ENCODE measurements at regions not wholly inside any gene's neighbourhood (a gene's known extent, or its start where the extent isn't known, plus 50 kb on each side); places are given as distances from the start of the nearest gene placed in this dataset.
A peak's percentile ranks its signal among the peaks of the same experiment; 100 is the strongest.
"Not testable (repeated sequence)": the region's sequence is repeated elsewhere in the genome, so short reads cannot be mapped to it uniquely, and the experiment has no call there.

- Histone ChIP-seq H3K9me3 (replicated peaks) (no peaks in the 10 kb centered on the region), H3K36me3 (no peaks in the 10 kb centered on the region), H3K27ac (peak overlapping the region; percentile 13; the same call in 1 of the 2 replicates), H3K27me3 (no peaks in the 10 kb centered on the region), H3K4me3 (no peak overlapping the region), H3K4me1 (peaks cover 36% of the 10 kb centered on the region)
- no peak for DNase-seq
Measured at GRCh38 chr21:35556536-35556935, 503.8 kb downstream of the SETD4 start.

- H3K4me1 ChIP-seq; DNase-seq; H3K9me3 ChIP-seq (replicated peaks); H3K4me3 ChIP-seq; H3K36me3 ChIP-seq; H3K27ac ChIP-seq; H3K27me3 ChIP-seq: not testable (repeated sequence)
Measured at GRCh38 chr21:35552483-35552882, 503.4 kb upstream of the RUNX1 start.

GRCh38 chr21:35548904-35549615 lies 500.0 kb upstream of the RUNX1 start:
- DNase-seq: no peak

GRCh38 chr21:35547946-35548774 lies 499.1 kb upstream of the RUNX1 start:
- H3K27me3 ChIP-seq: no peaks in the 10 kb centered on the region
- no peak overlapping the region for H3K4me3 ChIP-seq
- DNase-seq: no peak

More at GRCh38 chr21:35548904-35549615, 500.0 kb upstream of the RUNX1 start:
- Histone ChIP-seq H3K4me1 (no peaks in the 10 kb centered on the region), H3K4me3 (no peak overlapping the region), H3K9me3 (replicated peaks) (peaks cover 4% of the 10 kb centered on the region; the same call in 1 of the 2 replicates), H3K27ac (no peak overlapping the region), H3K36me3 (no peaks in the 10 kb centered on the region), H3K27me3 (no peaks in the 10 kb centered on the region)

GRCh38 chr21:35543746-35544145 lies 494.6 kb upstream of the RUNX1 start:
- no peak for DNase-seq
- H3K36me3 ChIP-seq: no peaks in the 10 kb centered on the region

More at GRCh38 chr21:35547946-35548774, 499.1 kb upstream of the RUNX1 start:
- Histone ChIP-seq H3K9me3 (replicated peaks) (peaks cover 4% of the 10 kb centered on the region; the same call in 1 of the 2 replicates), H3K4me1 (0 out of 2 replicates have a peak, but pooled peaks cover 2% of the 10 kb centered on the region), H3K27ac (no peak overlapping the region), H3K36me3 (no peaks in the 10 kb centered on the region)

GRCh38 chr21:35540950-35541638 lies 492.0 kb upstream of the RUNX1 start:
- Histone ChIP-seq H3K27ac (no peak overlapping the region), H3K4me1 (0 out of 2 replicates have a peak, but pooled peaks cover 2% of the 10 kb centered on the region), H3K27me3 (no peaks in the 10 kb centered on the region), H3K4me3 (no peak overlapping the region), H3K9me3 (replicated peaks) (peaks cover 10% of the 10 kb centered on the region), H3K36me3 (no peaks in the 10 kb centered on the region)
- no peak for DNase-seq

More at GRCh38 chr21:35543746-35544145, 494.6 kb upstream of the RUNX1 start:
- Histone ChIP-seq H3K4me1 (0 out of 2 replicates have a peak, but pooled peaks cover 2% of the 10 kb centered on the region), H3K27me3 (no peaks in the 10 kb centered on the region), H3K9me3 (replicated peaks) (peaks cover 9% of the 10 kb centered on the region), H3K27ac (no peak overlapping the region), H3K4me3 (no peak overlapping the region)

GRCh38 chr21:35538386-35538785 lies 489.3 kb upstream of the RUNX1 start:
- Histone ChIP-seq H3K27me3 (no peaks in the 10 kb centered on the region), H3K27ac (no peak overlapping the region), H3K4me3 (no peak overlapping the region), H3K9me3 (replicated peaks) (peaks cover 13% of the 10 kb centered on the region), H3K4me1 (0 out of 2 replicates have a peak, but pooled peaks cover 2% of the 10 kb centered on the region), H3K36me3 (no peaks in the 10 kb centered on the region)
- no peak for DNase-seq

GRCh38 chr21:35537604-35538003 lies 488.5 kb upstream of the RUNX1 start:
- Histone ChIP-seq H3K27me3 (no peaks in the 10 kb centered on the region), H3K4me1 (no peaks in the 10 kb centered on the region), H3K9me3 (replicated peaks) (peaks cover 13% of the 10 kb centered on the region), H3K4me3 (no peak overlapping the region), H3K27ac (no peak overlapping the region), H3K36me3 (no peaks in the 10 kb centered on the region)
- DNase-seq: no peak

- H3K9me3 ChIP-seq (replicated peaks): peaks cover 9% of the 10 kb centered on the region
- no peak for DNase-seq
- H3K4me3 ChIP-seq: no peak overlapping the region
- no peak overlapping the region for H3K27ac ChIP-seq
- H3K36me3 ChIP-seq: no peaks in the 10 kb centered on the region
- H3K4me1 ChIP-seq: no peaks in the 10 kb centered on the region
- no peaks in the 10 kb centered on the region for H3K27me3 ChIP-seq
Measured at GRCh38 chr21:35533893-35534292, 484.8 kb upstream of the RUNX1 start.

GRCh38 chr21:35530766-35531165 lies 481.7 kb upstream of the RUNX1 start:
- no peak overlapping the region for H3K27ac ChIP-seq

GRCh38 chr21:35529171-35529863 lies 480.2 kb upstream of the RUNX1 start:
- Histone ChIP-seq H3K27me3 (no peaks in the 10 kb centered on the region), H3K9me3 (replicated peaks) (no peaks in the 10 kb centered on the region; the same call in 1 of the 2 replicates), H3K4me3 (no peak overlapping the region), H3K27ac (no peak overlapping the region), H3K4me1 (no peaks in the 10 kb centered on the region; the same call in 1 of the 2 replicates), H3K36me3 (no peaks in the 10 kb centered on the region)
- DNase-seq: no peak

More at GRCh38 chr21:35530766-35531165, 481.7 kb upstream of the RUNX1 start:
- Histone ChIP-seq H3K4me3 (no peak overlapping the region), H3K4me1 (no peaks in the 10 kb centered on the region; the same call in 1 of the 2 replicates), H3K9me3 (replicated peaks) (peaks cover 2% of the 10 kb centered on the region), H3K27me3 (no peaks in the 10 kb centered on the region), H3K36me3 (no peaks in the 10 kb centered on the region)
- DNase-seq: no peak

- Histone ChIP-seq H3K9me3 (replicated peaks) (no peaks in the 10 kb centered on the region), H3K27ac (no peak overlapping the region), H3K4me1 (no peaks in the 10 kb centered on the region; the same call in 1 of the 2 replicates), H3K4me3 (no peak overlapping the region), H3K36me3 (no peaks in the 10 kb centered on the region), H3K27me3 (no peaks in the 10 kb centered on the region)
- DNase-seq: no peak
Measured at GRCh38 chr21:35528116-35529042, 479.3 kb upstream of the RUNX1 start.

GRCh38 chr21:35527358-35527757 lies 478.3 kb upstream of the RUNX1 start:
- H3K36me3 ChIP-seq: no peaks in the 10 kb centered on the region
- H3K4me1 ChIP-seq: no peaks in the 10 kb centered on the region; the same call in 1 of the 2 replicates
- H3K27ac ChIP-seq: no peak overlapping the region
- no peak overlapping the region for H3K4me3 ChIP-seq
- DNase-seq: no peak
- H3K27me3 ChIP-seq: no peaks in the 10 kb centered on the region
- H3K9me3 ChIP-seq (replicated peaks): no peaks in the 10 kb centered on the region

Measured in SJCRH30 (cell line).